ENCODE measurements at regions not wholly inside any gene's neighbourhood (a gene's known extent, or its start where the extent isn't known, plus 50 kb on each side); places are given as distances from the start of the nearest gene placed in this dataset.

- no peak overlapping the region for H3K4me3 Mint-ChIP-seq
- POLR2A ChIA-PET = no interaction called here
Measured at GRCh38 chr7:21175714-21176113, 252.2 kb upstream of the SP4 start.

DNA sequence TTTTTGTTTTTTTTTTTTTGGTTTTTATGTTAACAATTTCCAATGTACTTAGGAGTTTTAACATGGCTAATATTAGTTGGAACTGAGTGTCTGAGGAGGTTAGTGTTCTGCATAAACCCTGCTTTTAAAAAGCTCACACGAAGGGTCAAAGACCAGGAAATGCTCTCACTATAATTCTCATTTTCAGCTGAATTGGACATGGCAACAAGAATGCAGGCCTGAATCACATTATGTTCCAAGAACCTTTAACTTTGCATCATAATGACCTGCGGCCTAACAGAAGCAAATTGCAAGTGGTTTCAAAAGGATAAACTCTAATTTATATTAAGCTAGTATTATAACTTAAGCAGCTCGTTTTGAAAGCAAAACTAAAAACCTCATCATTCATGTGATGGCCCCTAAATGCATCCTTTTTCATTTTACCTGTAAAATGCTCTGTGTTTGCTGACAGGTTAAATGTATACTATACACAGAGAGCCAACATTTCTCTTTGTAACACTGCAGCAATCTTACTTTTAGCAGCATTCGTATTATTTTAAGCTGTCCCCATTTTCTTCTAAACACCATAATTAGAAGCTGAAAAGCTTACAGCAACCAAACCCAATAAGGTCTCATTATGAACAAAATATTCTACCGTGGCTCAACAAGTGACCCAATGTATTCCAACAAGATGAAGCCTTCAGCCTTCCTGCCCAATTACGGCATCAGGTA is 242.8 kb upstream of the SP4 start:
- Mint-ChIP-seq H3K4me3 (no peak overlapping the region), H3K9me3 (peaks cover 3% of the 10 kb centered on the region), H3K27me3 (peaks cover 5% of the 10 kb centered on the region), H3K27ac (no peak overlapping the region), H3K4me1 (no peaks in the 10 kb centered on the region), H3K36me3 (ENCODE audit: low read depth) (no peaks in the 10 kb centered on the region)
- ChIA-PET CTCF (no interaction called here), POLR2A (no interaction called here)
- no peak for DNase-seq

More at GRCh38 chr7:21175714-21176113, 252.2 kb upstream of the SP4 start:
- CTCF ChIA-PET = no interaction called here
- Mint-ChIP-seq H3K9me3 (no peaks in the 10 kb centered on the region), H3K27me3 (peaks cover 4% of the 10 kb centered on the region), H3K4me1 (no peaks in the 10 kb centered on the region), H3K27ac (no peak overlapping the region), H3K36me3 (ENCODE audit: low read depth) (no peaks in the 10 kb centered on the region)
- DNase-seq = no peak

DNA sequence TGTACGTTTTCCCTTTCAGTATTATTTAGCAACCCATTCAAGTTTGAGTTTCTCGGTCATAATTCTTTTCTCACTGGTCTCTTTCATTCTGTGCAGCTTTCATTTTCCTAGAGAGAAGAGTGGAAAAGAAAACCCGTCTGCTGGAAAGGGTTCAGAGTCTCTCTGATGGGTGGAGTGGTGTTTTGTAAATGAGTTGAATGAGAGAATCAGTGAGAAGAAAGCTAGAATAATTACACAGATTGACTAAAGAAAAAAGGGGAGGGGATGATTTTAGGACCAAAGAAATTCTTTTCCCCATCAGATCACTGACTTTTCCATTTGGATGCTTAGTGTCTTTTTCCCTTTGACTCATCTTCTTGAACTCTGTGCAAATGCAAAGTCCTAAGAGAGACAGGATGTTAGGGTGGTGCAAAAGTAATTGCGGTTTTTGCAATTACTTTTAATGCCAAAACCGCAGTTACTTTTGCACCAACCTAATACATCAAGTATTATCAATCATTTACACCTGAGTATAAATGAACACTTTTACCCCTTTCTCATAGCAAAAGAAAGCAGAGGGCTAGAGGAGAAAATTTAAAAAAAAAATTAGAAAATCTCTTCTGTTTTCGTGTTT is 242.1 kb upstream of the SP4 start:
- peaks cover 5% of the 10 kb centered on the region for H3K27me3 Mint-ChIP-seq
- no peak overlapping the region for H3K27ac Mint-ChIP-seq
- peaks cover 3% of the 10 kb centered on the region for H3K9me3 Mint-ChIP-seq
- H3K4me3 Mint-ChIP-seq = no peak overlapping the region
- ChIA-PET CTCF (no interaction called here), POLR2A (no interaction called here)
- H3K4me1 Mint-ChIP-seq = no peaks in the 10 kb centered on the region
- no peaks in the 10 kb centered on the region for H3K36me3 Mint-ChIP-seq (ENCODE audit: low read depth)
- no peak for DNase-seq

- DNase-seq = no peak
- ChIA-PET POLR2A (no interaction called here), CTCF (no interaction called here)
- Mint-ChIP-seq H3K36me3 (ENCODE audit: low read depth) (no peaks in the 10 kb centered on the region), H3K27me3 (no peaks in the 10 kb centered on the region), H3K27ac (no peak overlapping the region), H3K9me3 (no peaks in the 10 kb centered on the region), H3K4me1 (peaks cover 6% of the 10 kb centered on the region), H3K4me3 (no peak overlapping the region)
Measured at GRCh38 chr7:21191321-21192073, 236.4 kb upstream of the SP4 start.

GRCh38 chr7:21192657-21193056 is 235.2 kb upstream of the SP4 start:
- H3K27ac Mint-ChIP-seq = no peak overlapping the region
- no peak overlapping the region for H3K4me3 Mint-ChIP-seq
- ChIA-PET POLR2A (no interaction called here), CTCF (no interaction called here)
- no peaks in the 10 kb centered on the region for H3K27me3 Mint-ChIP-seq
- H3K36me3 Mint-ChIP-seq (ENCODE audit: low read depth) = no peaks in the 10 kb centered on the region
- peaks cover 6% of the 10 kb centered on the region for H3K4me1 Mint-ChIP-seq
- DNase-seq = no peak
- H3K9me3 Mint-ChIP-seq = no peaks in the 10 kb centered on the region

DNA sequence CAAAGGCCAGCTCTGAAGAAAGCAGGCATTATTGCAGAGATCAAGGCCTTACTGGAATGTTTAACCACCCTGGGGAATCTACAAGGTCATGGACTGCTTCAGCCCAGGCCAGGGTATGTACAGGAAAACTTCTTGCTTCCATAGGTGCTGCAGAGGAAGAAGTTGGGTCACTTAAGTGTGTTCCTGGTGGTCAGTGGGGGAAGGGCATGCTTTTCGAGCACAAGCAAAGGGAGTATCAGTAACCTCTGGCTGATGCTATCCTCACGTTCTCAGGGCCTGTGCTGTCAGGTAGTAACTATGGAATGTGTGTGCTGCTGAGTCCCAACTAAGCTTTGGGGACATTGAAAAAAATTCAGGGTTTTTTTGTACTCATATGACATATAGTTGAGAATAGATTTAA is 234.0 kb upstream of the SP4 start:
- POLR2A ChIA-PET = no interaction called here
- Mint-ChIP-seq H3K27me3 (no peaks in the 10 kb centered on the region), H3K36me3 (ENCODE audit: low read depth) (no peaks in the 10 kb centered on the region), H3K4me3 (no peak overlapping the region), H3K9me3 (no peaks in the 10 kb centered on the region), H3K27ac (no peak overlapping the region), H3K4me1 (peaks cover 6% of the 10 kb centered on the region)
- CTCF ChIA-PET = no interaction called here
- DNase-seq = no peak

- H3K27me3 Mint-ChIP-seq = no peaks in the 10 kb centered on the region
- DNase-seq = no peak
- H3K27ac Mint-ChIP-seq = no peak overlapping the region
- POLR2A ChIA-PET = no interaction called here
- H3K4me3 Mint-ChIP-seq = no peak overlapping the region
- no peaks in the 10 kb centered on the region for H3K36me3 Mint-ChIP-seq (ENCODE audit: low read depth)
- CTCF ChIA-PET = no interaction called here
- peaks cover 6% of the 10 kb centered on the region for H3K4me1 Mint-ChIP-seq
- no peaks in the 10 kb centered on the region for H3K9me3 Mint-ChIP-seq
Measured at GRCh38 chr7:21194936-21195335, 232.9 kb upstream of the SP4 start.

DNA sequence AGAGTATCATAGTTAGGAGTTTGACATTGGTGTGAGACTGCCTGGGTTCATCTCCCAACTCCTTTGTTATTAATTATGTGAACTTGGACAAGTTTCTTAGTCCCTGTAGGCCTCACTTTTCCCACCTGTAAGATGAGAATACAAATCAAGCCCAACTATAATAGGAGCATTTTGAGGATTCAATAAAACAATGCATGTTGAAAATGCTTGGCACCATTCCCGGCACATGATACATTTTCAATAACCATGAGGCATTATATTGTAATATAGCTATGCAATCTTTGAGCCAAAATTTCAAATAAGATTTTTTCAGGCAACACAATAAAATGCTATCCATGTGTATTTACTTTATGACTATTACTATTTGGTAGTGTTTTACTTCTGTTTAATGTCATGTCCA is 229.0 kb upstream of the SP4 start:
- Mint-ChIP-seq H3K9me3 (no peaks in the 10 kb centered on the region), H3K4me1 (peaks cover 6% of the 10 kb centered on the region), H3K27me3 (no peaks in the 10 kb centered on the region), H3K4me3 (no peak overlapping the region), H3K27ac (no peak overlapping the region), H3K36me3 (ENCODE audit: low read depth) (no peaks in the 10 kb centered on the region)
- DNase-seq = no peak
- POLR2A ChIA-PET = no interaction called here
- CTCF ChIA-PET = no interaction called here

DNA sequence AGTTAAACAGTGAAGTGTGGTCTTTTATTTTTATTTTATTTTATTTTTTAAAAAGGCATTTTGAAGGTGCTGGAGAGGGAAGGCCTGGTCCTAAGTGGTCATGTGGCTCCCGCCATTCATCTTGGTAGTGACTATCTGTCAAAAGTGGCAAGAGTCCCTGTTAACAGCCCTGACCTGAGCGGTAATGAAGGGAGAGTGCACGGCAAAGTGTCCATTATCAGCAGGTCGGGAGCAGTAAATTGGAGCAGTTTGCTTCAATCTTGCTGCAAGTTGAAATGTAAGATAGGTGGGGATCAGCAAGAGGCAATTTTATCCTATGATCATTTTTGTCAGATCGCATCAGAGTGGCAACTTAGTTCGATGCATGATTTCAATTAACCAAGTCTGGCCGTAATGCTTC is 227.4 kb upstream of the SP4 start:
- no peak overlapping the region for H3K27ac Mint-ChIP-seq
- H3K27me3 Mint-ChIP-seq = peaks cover 4% of the 10 kb centered on the region
- no peak for DNase-seq
- no peaks in the 10 kb centered on the region for H3K9me3 Mint-ChIP-seq
- H3K36me3 Mint-ChIP-seq (ENCODE audit: low read depth) = no peaks in the 10 kb centered on the region
- no peak overlapping the region for H3K4me3 Mint-ChIP-seq
- peaks cover 6% of the 10 kb centered on the region for H3K4me1 Mint-ChIP-seq
- ChIA-PET CTCF (no interaction called here), POLR2A (no interaction called here)

DNA sequence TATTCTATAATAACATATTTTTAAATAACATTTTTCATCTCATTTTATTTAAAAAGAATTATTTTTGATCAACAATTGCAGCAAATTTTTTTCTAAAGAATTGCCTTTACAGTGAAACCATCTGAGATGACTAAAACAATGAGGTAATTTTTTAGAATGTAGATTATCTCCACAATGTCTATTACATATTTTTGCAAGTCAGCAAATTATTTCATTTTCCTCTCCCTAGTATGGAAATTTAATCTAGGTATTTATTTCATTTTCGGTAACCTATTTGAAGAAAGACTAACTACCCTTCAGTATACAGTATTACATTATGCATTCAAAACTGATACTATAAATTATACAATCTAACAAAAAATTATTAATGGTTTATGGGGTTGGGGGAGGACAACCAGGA is 213.2 kb upstream of the SP4 start:
- Mint-ChIP-seq H3K27ac (no peak overlapping the region), H3K4me3 (no peak overlapping the region), H3K36me3 (ENCODE audit: low read depth) (no peaks in the 10 kb centered on the region), H3K27me3 (peaks cover 20% of the 10 kb centered on the region), H3K9me3 (no peaks in the 10 kb centered on the region), H3K4me1 (no peaks in the 10 kb centered on the region)
- CTCF ChIA-PET = no interaction called here
- POLR2A ChIA-PET = no interaction called here
- DNase-seq = no peak

GRCh38 chr7:21215307-21215706 is 212.6 kb upstream of the SP4 start:
- ChIA-PET CTCF (no interaction called here), POLR2A (no interaction called here)
- Mint-ChIP-seq H3K27me3 (peaks cover 19% of the 10 kb centered on the region), H3K27ac (no peak overlapping the region), H3K36me3 (ENCODE audit: low read depth) (no peaks in the 10 kb centered on the region), H3K4me1 (no peaks in the 10 kb centered on the region), H3K9me3 (no peaks in the 10 kb centered on the region), H3K4me3 (no peak overlapping the region)
- no peak for DNase-seq

- Mint-ChIP-seq H3K27me3 (peaks cover 8% of the 10 kb centered on the region), H3K4me1 (no peaks in the 10 kb centered on the region), H3K27ac (no peak overlapping the region), H3K4me3 (no peak overlapping the region), H3K9me3 (no peaks in the 10 kb centered on the region), H3K36me3 (ENCODE audit: low read depth) (no peaks in the 10 kb centered on the region)
- ChIA-PET CTCF (no interaction called here), POLR2A (no interaction called here)
- DNase-seq = no peak
Measured at GRCh38 chr7:21217365-21217764, 210.5 kb upstream of the SP4 start.

DNA sequence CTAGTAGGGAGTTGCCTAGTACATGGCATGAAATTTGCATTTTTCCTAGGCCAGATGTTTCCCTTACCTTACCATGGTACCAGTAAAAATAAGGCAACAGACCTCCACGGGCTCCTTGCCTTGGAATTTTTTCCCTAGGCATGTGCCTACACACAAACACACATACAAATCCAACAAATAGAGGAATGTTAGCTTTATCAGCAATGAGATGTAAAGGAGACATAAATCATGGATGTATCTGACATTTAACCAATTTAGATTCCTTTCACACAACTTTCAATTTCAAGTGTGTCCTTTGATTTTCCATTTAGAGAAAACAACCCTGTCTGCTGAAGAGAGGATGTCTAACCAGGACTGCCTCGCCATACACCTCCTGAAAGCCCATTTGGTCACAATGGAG is 209.7 kb upstream of the SP4 start:
- H3K4me1 Mint-ChIP-seq = no peaks in the 10 kb centered on the region

GRCh38 chr7:21221130-21221529 is 206.8 kb upstream of the SP4 start:
- ChIA-PET CTCF (no interaction called here), POLR2A (no interaction called here)
- Mint-ChIP-seq H3K36me3 (ENCODE audit: low read depth) (no peaks in the 10 kb centered on the region), H3K27ac (no peak overlapping the region), H3K9me3 (no peaks in the 10 kb centered on the region), H3K4me1 (no peaks in the 10 kb centered on the region), H3K4me3 (no peak overlapping the region), H3K27me3 (no peaks in the 10 kb centered on the region)
- no peak for DNase-seq

More for the DNA sequence above, 209.7 kb upstream of the SP4 start:
- ChIA-PET CTCF (no interaction called here), POLR2A (no interaction called here)
- no peak overlapping the region for H3K27ac Mint-ChIP-seq
- no peak overlapping the region for H3K4me3 Mint-ChIP-seq
- no peaks in the 10 kb centered on the region for H3K36me3 Mint-ChIP-seq (ENCODE audit: low read depth)
- H3K9me3 Mint-ChIP-seq = no peaks in the 10 kb centered on the region
- H3K27me3 Mint-ChIP-seq = peaks cover 4% of the 10 kb centered on the region
- no peak for DNase-seq

All from activated CD4-positive, alpha-beta memory T cell treated with anti-CD3 and anti-CD28 coated beads, Interleukin-2, amount 10 ng/mL, durations not matched to agents 7 days and 5 days (primary cell).